ENCODE measurements at regions not wholly inside any gene's neighbourhood (a gene's known extent, or its start where the extent isn't known, plus 50 kb on each side); places are given as distances from the start of the nearest gene placed in this dataset.

- no peak for TF ChIP-seq BHLHE40 (IDR thresholded peaks at IDR 0.05; ENCODE audit: low read depth, low read length)
- no peak for TF ChIP-seq CEBPB (IDR thresholded peaks at IDR 0.05; ENCODE audit: low read depth, low read length)
- no peak for TF ChIP-seq CTCF (conservative IDR thresholded peaks at IDR 0.05; ENCODE audit: low read depth, low read length)
- TF ChIP-seq POLR2A (IDR thresholded peaks at IDR 0.05; ENCODE audit: low read depth, low read length) = no peak
- no peak for TF ChIP-seq MXI1 (IDR thresholded peaks at IDR 0.05; ENCODE audit: borderline replicate concordance, low read depth, low read length)
- no peak for TF ChIP-seq CHD1 (IDR thresholded peaks at IDR 0.05; ENCODE audit: low read depth, low read length)
- no peak for TF ChIP-seq RFX5 (IDR thresholded peaks at IDR 0.05; ENCODE audit: low read depth, low read length)
- TF ChIP-seq MAFK (IDR thresholded peaks at IDR 0.05; ENCODE audit: low read depth, low read length) = no peak
- no peak for TF ChIP-seq SMC3 (IDR thresholded peaks at IDR 0.05; ENCODE audit: low read depth, low read length)
- TF ChIP-seq RAD21 (IDR thresholded peaks at IDR 0.05; ENCODE audit: low read length) = no peak
These were observed 80.2 kb upstream of the NUDT4 start for GRCh38 chr12:93297536-93297935.

All from IMR-90 (cell line).